HUES64 (cell line): ENCODE measurements at regions not wholly inside any gene's neighbourhood (a gene's known extent, or its start where the extent isn't known, plus 50 kb on each side); places are given as distances from the start of the nearest gene placed in this dataset.
"Not testable (repeated sequence)": the region's sequence is repeated elsewhere in the genome, so short reads cannot be mapped to it uniquely, and the experiment has no call there.

Experiments used
- H3K27ac ChIP-seq: 2 replicates; pipeline ENCODE4 v1.7.0; 2013; ENCODE audit warnings: low read depth, low read length, inconsistent platforms
- H3K27me3 ChIP-seq: 2 replicates; pipeline ENCODE4 v1.6.1; 2013; ENCODE audit warnings: mild to moderate bottlenecking, low read length; ENCODE audit not compliant: insufficient read depth
- H3K36me3 ChIP-seq: 2 replicates; pipeline ENCODE4 v1.6.1; 2013; ENCODE audit warnings: mild to moderate bottlenecking, low read length; ENCODE audit not compliant: insufficient read depth
- H3K4me1 ChIP-seq: 2 replicates; pipeline ENCODE4 v1.6.1; 2013; ENCODE audit warnings: mild to moderate bottlenecking, low read length, moderate library complexity; ENCODE audit not compliant: insufficient read depth
- H3K4me3 ChIP-seq: 2 replicates; pipeline ENCODE4 v1.5.1; 2013; ENCODE audit warnings: mild to moderate bottlenecking, low read length, moderate library complexity
- H3K9ac ChIP-seq: 2 replicates; pipeline ENCODE4 v1.6.1; 2013; ENCODE audit warnings: mild to moderate bottlenecking, low read depth, low read length
- H3K9me3 ChIP-seq: 2 replicates; pipeline ENCODE4 v1.6.1; 2013; ENCODE audit warnings: low read depth, low read length; ENCODE audit not compliant: insufficient read depth
- WGBS: fragments of 150-250, 120-280 bp; methylation state at CpG from one replicate; pipeline ENCODE4 v1.1.7; 2013; ENCODE audit warnings: missing lambda C conversion rate; 5-methylcytosine and 5-hydroxymethylcytosine counted together

GRCh38 chr6:72457738-72458137 lies 164.1 kb upstream of the KCNQ5 start:
- no peaks in the 10 kb centered on the region for H3K36me3 ChIP-seq
- H3K9ac ChIP-seq = no peak overlapping the region
- no peak overlapping the region for H3K4me3 ChIP-seq
- no peaks in the 10 kb centered on the region for H3K9me3 ChIP-seq
- H3K4me1 ChIP-seq = no peaks in the 10 kb centered on the region
- H3K27ac ChIP-seq = no peak overlapping the region
- no peaks in the 10 kb centered on the region for H3K27me3 ChIP-seq

GRCh38 chr6:72458521-72458920 lies 163.3 kb upstream of the KCNQ5 start:
- Histone ChIP-seq H3K4me1 (no peaks in the 10 kb centered on the region), H3K27ac (no peak overlapping the region), H3K36me3 (no peaks in the 10 kb centered on the region), H3K9ac (no peak overlapping the region), H3K9me3 (no peaks in the 10 kb centered on the region), H3K27me3 (no peaks in the 10 kb centered on the region), H3K4me3 (no peak overlapping the region)
- no CpG with 5 or more reads among the region's 2 CpGs for WGBS

- H3K9me3 ChIP-seq = no peaks in the 10 kb centered on the region
- no peak overlapping the region for H3K9ac ChIP-seq
- H3K27me3 ChIP-seq = no peaks in the 10 kb centered on the region
- no peak overlapping the region for H3K27ac ChIP-seq
- H3K36me3 ChIP-seq = no peaks in the 10 kb centered on the region
- WGBS = 80% methylated on average over 1 of the region's 1 CpG
- H3K4me3 ChIP-seq = no peak overlapping the region
- H3K4me1 ChIP-seq = no peaks in the 10 kb centered on the region
Observed at GRCh38 chr6:72461144-72461543, 160.7 kb upstream of the KCNQ5 start.

GRCh38 chr6:72464246-72464645 lies 157.6 kb upstream of the KCNQ5 start:
- Histone ChIP-seq H3K9me3 (peaks cover 8% of the 10 kb centered on the region), H3K27me3 (no peaks in the 10 kb centered on the region), H3K4me1 (no peaks in the 10 kb centered on the region), H3K4me3 (no peak overlapping the region), H3K27ac (no peak overlapping the region), H3K36me3 (no peaks in the 10 kb centered on the region), H3K9ac (no peak overlapping the region)
- WGBS = 100% methylated on average over 1 of the region's 2 CpGs

- Histone ChIP-seq H3K4me3 (no peak overlapping the region), H3K9me3 (peaks cover 8% of the 10 kb centered on the region), H3K4me1 (no peaks in the 10 kb centered on the region), H3K36me3 (no peaks in the 10 kb centered on the region), H3K27me3 (no peaks in the 10 kb centered on the region), H3K9ac (no peak overlapping the region), H3K27ac (no peak overlapping the region)
- 84% methylated on average over 4 of the region's 4 CpGs for WGBS
Observed at GRCh38 chr6:72464791-72465691, 156.8 kb upstream of the KCNQ5 start.

- no peak overlapping the region for H3K9ac ChIP-seq
- H3K4me1 ChIP-seq = no peaks in the 10 kb centered on the region
- no peaks in the 10 kb centered on the region for H3K36me3 ChIP-seq
- H3K4me3 ChIP-seq = no peak overlapping the region
- H3K27ac ChIP-seq = no peak overlapping the region
- H3K9me3 ChIP-seq = peaks cover 8% of the 10 kb centered on the region
- no peaks in the 10 kb centered on the region for H3K27me3 ChIP-seq
Observed at GRCh38 chr6:72466471-72466870, 155.4 kb upstream of the KCNQ5 start.

- H3K9me3 ChIP-seq = peaks cover 8% of the 10 kb centered on the region
Observed at GRCh38 chr6:72466971-72467566, 154.8 kb upstream of the KCNQ5 start.

GRCh38 chr6:72469406-72469983 lies 152.4 kb upstream of the KCNQ5 start:
- H3K27me3 ChIP-seq, H3K4me3 ChIP-seq, H3K36me3 ChIP-seq, H3K4me1 ChIP-seq, H3K9me3 ChIP-seq, H3K9ac ChIP-seq, H3K27ac ChIP-seq: not testable (repeated sequence)
- WGBS = 97% methylated on average over 21 of the region's 21 CpGs

More at GRCh38 chr6:72466971-72467566, 154.8 kb upstream of the KCNQ5 start:
- Histone ChIP-seq H3K27me3 (no peaks in the 10 kb centered on the region), H3K9ac (no peak overlapping the region), H3K36me3 (no peaks in the 10 kb centered on the region), H3K4me1 (no peaks in the 10 kb centered on the region), H3K4me3 (no peak overlapping the region), H3K27ac (no peak overlapping the region)

GRCh38 chr6:72476051-72476450 lies 145.8 kb upstream of the KCNQ5 start:
- 94% methylated on average over 5 of the region's 5 CpGs for WGBS

GRCh38 chr6:72476646-72477045 lies 145.2 kb upstream of the KCNQ5 start:
- WGBS = 91% methylated on average over 6 of the region's 6 CpGs
- H3K27ac ChIP-seq = no peak overlapping the region
- no peaks in the 10 kb centered on the region for H3K9me3 ChIP-seq
- H3K4me1 ChIP-seq = no peaks in the 10 kb centered on the region
- H3K9ac ChIP-seq = no peak overlapping the region
- H3K4me3 ChIP-seq = no peak overlapping the region
- H3K27me3 ChIP-seq = no peaks in the 10 kb centered on the region
- H3K36me3 ChIP-seq = no peaks in the 10 kb centered on the region

More at GRCh38 chr6:72476051-72476450, 145.8 kb upstream of the KCNQ5 start:
- Histone ChIP-seq H3K27me3 (no peaks in the 10 kb centered on the region), H3K4me1 (no peaks in the 10 kb centered on the region), H3K27ac (no peak overlapping the region), H3K9me3 (no peaks in the 10 kb centered on the region), H3K36me3 (no peaks in the 10 kb centered on the region), H3K4me3 (no peak overlapping the region), H3K9ac (no peak overlapping the region)

- Histone ChIP-seq H3K27me3 (no peaks in the 10 kb centered on the region), H3K27ac (no peak overlapping the region)
- 96% methylated on average over 2 of the region's 2 CpGs for WGBS
Observed at GRCh38 chr6:72495441-72495840, 126.4 kb upstream of the KCNQ5 start.

More at GRCh38 chr6:72495441-72495840, 126.4 kb upstream of the KCNQ5 start:
- no peak overlapping the region for H3K4me3 ChIP-seq
- no peaks in the 10 kb centered on the region for H3K36me3 ChIP-seq
- no peak overlapping the region for H3K9ac ChIP-seq
- no peaks in the 10 kb centered on the region for H3K9me3 ChIP-seq
- no peaks in the 10 kb centered on the region for H3K4me1 ChIP-seq
